HG03565 (cell line): ENCODE measurements at regions not wholly inside any gene's neighbourhood (a gene's known extent, or its start where the extent isn't known, plus 50 kb on each side); places are given as distances from the start of the nearest gene placed in this dataset.
"Not testable (repeated sequence)": the region's sequence is repeated elsewhere in the genome, so short reads cannot be mapped to it uniquely, and the experiment has no call there.

Source experiments
- ATAC-seq: cut with Tn5 transposase; IDR thresholded peaks from one replicate; pipeline ENCODE4 v1.9.1; 2021; ENCODE audit warnings: mild to moderate bottlenecking, moderate library complexity; ENCODE audit not compliant: unreplicated experiment

DNA sequence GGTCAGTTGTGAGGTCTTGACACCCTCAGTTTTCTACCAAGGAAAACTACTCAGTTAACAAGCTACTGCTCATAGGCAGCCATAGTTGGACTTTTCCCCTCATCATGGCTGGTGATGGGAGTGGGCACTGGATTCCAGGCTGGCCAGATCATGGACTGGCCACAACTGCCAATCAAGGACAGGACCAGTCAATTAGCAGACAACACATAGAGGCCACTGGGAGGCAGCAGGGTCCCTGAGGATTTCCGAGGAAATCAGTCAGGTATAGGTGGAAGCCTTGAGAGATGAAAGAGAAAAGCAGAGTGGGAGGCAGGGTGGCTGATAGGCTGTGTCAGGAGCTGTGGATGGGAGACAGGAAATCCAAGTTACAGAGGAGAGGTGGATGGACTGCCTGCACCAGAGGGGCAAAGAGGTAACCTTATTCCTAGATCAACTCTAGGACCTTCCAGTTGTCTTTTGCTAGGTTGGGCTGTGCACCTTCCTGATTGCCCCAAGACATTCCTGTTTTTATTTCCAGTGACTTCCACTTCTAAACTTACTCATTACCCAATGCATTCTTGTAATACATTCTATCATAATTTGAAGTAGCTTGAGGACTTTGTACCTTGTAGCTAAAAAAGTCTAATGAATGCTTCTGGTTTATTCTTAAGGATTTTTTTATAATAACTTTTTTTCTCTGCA, 361.8 kb downstream of the KCNRG start:
- ATAC-seq = no peak

DNA sequence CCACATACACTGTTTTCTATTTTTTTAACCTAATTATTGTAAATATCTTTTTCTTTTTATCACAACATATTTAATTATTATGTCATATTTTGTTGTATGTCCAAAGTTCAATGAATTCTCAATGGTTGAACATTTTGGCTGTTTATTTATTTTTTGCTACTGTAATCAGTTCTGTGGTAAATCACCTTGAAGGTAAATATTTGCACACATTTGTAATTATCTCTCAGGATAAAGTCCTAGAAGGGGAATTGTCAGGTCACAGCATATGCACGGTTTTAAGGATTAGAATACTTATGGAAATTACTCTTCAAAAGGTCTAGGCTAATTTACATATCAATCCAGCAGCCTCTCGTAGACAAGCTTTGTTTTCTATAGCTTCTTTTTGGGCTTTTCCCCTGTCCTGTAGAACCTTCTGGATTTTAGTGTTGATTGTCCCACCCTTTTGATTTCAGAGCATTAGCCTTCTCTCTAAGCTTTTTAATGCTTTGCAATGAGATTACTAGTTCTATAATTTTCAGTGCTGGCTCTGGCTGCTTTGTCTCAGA, 362.6 kb downstream of the KCNRG start:
- ATAC-seq = no peak

DNA sequence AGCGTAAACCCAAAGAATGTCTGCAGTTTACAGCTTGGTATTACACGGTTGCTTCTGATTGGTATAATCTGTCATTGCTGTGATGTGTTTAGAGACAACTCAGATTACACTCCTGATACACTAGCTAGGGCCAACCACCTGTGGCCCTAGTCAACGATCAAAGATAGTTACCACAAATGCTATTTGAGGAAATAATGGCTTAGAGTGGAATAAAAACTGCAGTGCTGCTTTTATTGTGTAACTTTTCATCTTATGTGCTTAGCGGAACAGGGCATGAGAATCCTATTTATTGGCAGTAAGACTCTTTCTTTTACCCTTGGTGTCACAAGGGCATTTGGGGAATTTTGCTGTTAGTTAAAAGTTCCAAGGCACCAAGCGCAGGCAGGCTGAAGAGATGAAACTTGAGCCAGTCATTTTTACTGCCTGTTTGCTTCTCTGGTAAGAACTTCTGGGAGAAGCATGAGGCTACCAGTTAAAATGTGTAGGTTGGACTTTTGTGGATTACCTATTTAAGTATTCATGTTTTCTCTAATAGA, 363.3 kb downstream of the KCNRG start:
- ATAC-seq = no peak

DNA sequence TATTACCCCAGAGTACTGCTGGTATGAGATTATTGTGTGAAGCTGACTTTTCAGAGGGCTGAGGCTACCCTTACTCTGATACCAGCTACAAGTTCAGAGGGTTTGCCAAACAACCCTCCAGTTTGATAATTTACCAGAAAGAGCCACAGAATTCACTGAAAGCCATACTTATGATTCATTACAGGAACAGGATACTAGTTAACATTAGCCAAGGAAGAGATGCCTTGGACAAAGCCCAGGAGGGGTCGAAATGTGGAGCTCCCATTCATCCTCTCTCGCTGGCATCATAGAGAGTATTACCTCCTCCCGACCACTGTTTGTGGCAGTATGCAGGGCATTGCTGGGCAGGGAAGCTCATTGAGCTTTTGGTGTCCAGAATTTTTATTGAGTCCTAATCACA, 364.3 kb downstream of the KCNRG start:
- no peak for ATAC-seq

DNA sequence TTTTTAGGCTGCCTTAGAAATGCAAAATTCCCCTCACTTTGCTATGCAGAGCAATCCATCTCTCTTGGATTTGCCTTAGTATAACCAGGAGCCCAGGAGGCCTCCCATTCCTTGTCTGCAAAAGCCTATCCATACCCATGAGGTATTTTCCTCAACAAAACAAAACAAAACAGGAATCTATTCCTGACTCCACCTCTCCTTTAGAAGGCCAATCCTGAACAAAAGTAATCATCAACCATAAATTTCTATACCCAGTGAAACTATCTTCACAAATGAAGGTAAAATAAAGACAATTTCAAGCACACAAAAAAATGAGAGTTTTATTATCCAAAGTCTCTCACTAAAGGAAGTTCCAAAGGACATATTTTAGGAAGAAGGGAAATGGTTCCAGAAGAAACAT, 365.7 kb downstream of the KCNRG start:
- ATAC-seq = no peak

DNA sequence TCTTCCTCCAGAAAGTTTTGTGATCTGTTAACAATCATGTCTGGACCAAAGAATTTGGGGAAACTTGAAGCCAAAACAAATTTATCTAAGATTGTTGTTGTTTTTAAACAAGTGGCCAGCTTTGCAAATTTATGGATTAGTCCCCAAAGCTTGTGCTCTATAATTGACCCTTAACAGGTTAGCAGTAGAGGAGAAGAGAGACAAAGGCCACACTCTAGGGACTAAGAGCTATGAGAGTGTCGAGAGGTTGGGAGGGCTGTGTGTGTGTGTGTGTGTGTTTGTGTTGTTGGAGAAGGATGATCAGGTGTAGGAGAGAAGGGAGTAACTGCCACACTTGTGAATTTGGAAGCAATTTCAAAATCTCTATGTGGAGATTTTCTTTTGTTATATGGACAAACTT, 367.3 kb downstream of the KCNRG start:
- ATAC-seq = no peak

DNA sequence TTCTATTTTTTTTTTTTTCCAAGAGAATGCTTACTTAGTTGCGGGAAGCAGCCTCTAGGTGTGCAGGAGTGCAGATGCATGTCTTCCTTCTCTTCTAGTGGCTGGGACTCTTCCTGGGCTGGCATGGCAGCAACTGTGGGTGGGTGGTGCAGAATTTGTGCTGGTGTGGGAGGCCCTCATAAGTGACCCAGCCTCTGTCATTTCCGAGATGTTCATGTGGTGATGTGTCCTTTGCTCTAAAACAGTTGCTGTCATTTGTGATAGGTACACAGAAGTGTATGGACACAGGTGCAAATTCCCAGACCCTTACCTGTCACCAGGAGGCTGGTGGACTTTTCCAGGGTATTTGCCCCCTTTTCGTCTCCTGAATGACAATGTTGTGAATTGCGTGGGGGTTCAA, 367.7 kb downstream of the KCNRG start:
- no peak for ATAC-seq

DNA sequence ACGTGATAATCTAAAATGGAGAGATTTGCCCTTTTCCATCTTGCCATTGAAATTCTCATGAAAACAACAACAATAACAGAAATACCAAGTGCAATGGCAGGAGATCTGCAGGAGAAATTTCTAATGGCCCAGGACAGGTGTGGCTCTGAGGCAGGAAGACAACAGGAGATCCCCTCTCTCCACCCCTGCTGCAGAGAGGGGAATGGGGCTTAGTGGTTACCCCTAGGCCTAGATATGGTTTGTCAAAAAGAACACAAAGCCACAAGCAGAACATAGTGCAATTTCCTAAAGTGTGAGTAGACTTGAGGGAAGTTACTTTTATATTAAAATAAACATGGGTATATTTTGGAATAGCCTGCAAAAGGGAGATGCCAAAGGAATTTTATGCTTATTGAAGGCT, 369.5 kb downstream of the KCNRG start:
- ATAC-seq = no peak

DNA sequence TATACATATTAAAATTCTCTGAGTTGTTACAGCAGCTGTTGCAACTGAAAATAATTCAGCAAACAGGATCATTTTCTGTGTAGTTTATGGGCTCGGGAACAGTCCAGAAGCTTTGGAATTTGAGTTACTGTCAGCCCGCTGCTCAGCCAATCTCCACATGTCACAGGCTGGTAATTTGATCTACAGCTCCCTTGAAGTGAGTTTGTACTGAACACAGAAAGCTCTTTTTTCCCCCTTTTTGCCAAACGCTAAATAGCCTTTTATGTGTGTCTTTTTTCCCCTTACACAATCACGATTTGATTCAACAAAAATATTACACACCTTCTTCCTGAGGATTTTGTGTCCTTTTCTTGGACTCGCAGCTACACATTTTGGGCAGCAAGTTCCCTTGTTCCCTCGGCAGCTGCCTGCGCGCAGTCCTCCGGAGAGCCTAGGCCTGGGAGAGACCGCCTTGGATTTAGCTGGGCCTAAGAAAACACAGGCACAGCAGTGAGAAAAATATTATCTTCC, 371.4 kb downstream of the KCNRG start:
- no peak for ATAC-seq

DNA sequence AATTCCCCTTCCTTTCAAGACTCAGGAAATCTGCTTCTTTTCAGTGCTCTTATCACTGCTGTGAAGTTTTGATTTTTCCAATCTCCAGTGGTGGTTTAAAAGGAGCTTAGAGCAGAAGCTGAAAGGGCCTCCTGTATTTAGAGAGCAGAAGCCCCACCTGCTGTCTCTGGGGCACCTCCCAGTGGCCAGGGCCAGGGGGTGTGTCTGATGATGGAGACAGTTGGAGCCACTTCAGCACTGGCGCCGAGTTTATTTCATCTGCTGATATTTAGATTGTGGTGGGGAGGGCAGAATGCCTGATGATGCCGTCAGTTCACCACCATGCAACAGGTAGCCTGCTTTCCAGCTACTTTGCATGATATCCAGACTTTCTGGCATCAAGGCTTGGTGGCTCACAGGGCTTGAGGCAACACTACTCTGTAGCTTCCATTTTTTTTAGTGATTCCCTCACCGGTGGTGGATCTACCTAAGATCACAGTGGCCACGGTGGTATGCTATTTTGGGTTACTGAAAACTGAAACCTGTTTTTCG, 371.9 kb downstream of the KCNRG start:
- no peak for ATAC-seq

DNA sequence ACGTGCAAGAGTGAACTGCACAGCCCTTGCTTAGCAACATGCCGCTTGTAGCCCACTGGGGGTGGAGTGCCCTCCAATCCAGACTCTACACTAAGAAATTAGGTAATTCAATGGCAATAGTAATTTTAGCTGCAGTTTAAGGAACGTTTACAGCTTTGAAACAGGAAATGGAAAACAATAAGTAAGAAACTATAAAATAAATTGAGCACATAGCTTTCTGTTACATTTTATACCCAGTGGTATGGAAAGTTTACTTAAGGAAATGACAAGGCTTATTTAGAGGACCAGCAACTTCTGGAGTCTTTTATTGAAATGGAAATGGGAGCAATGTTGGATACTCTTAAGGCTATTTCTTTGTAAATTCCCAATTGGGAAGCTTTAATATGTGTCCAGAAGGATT, 373.2 kb downstream of the KCNRG start:
- ATAC-seq = no peak

DNA sequence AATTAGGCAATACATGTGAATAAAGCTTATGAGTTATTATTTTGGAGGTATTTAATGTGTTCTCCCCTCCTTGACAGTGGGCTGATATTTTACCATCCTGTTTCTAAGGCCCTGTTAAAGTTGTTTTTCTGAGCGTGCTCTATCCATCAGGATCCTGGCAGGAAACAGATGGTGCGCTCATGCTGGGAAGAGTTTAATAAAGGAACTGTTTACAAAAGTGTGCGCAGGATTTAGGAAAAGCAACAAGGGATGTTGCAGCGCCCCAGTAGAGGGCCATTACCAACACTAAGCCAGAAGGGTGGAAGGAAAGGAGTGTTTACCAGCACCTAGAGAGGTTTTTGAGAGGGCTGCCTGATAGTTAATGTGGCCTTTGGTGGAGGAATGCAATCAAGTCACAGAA, 374.5 kb downstream of the KCNRG start:
- no peak for ATAC-seq

DNA sequence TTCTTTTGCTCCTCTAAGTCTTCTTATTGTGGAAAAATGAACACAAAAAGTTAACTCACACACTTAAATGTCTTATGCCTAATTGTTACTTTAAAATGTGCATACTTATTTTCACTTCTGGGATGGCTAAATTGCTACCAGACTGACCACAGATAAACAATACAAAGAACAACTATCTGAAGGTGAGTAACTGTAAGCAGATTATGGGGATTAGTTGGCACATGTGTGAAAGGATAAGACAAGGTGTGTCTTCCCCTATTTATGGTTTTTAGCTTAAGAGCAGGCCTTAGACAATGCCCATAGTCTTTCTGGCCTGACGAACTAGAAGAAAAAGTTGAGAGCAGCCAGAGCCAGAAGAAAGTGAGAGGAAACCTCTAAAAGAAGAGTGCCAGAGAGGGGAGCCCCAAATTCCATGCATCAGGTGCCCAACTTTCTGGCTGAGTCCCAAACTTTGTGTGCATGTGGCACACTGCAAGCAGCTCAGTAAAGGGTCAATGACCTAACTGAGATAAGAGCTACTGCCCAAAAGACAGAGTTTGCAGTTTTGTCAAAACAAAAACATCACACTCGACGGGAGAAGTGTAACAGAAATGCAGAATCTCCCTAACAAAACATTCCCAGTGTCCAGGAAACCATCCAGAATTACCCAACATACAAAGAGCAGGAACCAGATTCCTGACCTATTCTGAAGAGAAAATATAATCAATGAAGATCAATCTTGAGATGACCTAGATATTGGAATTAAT, 375.4 kb downstream of the KCNRG start:
- ATAC-seq = no peak

DNA sequence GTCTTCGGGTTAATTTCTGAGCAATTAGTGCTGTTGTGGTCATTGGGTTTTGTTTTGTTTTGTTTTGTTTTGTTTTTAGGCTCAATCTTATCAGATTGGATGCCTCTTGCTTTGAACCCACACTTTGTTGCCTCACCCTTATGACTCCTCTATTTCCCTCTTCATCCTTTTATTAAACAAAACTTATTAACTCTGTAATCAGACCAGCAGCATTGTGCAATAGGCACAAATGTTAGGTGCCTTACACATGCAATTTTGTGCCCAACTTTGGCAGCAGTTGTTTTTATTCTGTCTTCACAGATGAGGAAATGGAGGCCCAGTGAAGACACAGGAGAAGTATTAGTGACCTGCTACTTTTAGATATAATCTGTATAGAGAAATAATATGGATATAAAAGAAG, 377.7 kb downstream of the KCNRG start:
- no peak for ATAC-seq

DNA sequence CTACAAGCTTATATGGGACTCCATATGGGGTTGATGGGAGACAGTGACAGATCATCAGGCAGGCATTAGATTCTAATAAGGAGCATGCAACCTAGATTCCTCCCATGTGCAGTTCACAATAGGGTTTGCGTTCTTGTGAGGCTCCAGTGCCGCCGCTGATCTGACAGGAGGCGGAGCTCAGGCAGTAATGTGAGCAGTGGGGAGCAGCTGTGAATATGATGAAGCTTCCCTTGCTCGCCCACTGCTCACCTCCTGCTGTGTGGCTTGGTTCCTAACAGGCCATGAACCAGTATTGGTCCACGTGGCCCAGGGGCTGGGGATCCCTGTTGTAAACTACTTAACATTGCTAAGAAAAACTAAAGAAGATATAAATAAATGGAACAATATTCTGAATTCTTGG, 378.4 kb downstream of the KCNRG start:
- ATAC-seq = no peak

DNA sequence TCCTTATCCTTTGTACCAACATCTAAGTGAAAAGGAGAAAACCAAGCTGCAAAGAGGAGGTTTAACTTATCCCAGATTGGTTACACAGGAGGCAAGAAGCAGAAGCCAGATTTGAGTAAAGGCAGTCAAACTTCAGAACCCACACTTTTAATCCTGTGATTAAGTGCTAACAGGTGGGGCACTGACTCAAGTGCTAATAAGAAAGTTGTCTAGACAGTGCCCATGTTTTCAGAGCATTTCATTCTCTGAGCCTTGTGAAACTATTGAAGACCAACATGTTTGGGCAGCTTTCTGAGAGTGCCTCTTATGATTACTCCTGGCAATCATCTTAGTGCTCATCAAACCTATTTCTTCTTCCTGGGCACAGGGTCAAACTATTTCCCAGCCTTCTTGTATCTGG, 380.8 kb downstream of the KCNRG start:
- ATAC-seq = no peak

DNA sequence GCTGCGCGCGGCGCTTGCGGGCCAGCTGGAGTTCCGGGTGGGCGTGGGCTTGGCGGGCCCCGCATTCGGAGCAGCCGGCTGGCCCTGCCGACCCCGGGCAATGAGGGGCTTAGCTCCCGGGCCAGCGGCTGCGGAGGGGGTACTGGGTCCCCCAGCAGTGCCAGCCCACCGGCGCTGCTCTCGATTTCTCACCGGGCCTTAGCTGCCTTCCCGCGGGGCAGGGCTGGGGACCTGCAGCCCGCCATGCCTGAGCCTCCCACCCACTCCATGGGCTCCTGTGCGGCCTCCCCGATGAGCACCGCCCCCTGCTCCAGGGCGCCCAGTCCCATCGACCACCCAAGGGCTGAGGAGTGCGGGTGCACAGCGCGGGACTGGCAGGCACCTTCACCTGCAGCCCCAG, 381.4 kb downstream of the KCNRG start:
- not testable (repeated sequence) for ATAC-seq

DNA sequence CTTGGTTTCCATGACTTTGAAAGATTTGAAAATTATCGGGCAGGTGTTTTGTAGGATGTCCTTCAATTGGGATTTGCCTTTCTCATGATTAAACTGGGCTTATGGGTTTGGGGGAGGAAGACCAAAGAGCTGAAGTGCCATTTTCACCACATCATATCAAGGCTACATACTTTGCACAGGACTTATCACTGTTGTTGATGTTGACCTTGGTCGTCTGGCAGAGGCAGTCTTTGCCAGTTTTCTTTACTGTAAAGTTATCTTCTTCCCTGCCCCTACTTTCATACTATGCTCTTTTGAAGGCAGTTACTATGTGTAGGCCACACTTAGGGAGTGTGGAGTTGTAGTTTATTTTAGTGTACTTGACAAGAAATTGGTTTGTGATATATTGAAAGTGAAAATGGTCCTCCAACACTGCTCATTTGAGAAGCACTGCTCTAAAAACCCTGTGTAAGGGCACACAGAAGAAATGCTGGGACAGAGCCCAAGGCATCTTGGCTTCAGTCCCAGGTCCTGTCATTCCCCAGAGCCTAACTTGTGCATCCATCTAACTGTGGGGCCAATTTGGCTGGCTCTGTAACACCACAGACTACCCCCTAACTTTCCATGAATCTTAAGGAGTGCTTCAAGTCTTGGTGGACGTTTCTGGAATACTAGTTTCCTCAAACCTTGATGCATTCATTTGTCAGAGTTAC, 384.9 kb downstream of the KCNRG start:
- no peak for ATAC-seq

DNA sequence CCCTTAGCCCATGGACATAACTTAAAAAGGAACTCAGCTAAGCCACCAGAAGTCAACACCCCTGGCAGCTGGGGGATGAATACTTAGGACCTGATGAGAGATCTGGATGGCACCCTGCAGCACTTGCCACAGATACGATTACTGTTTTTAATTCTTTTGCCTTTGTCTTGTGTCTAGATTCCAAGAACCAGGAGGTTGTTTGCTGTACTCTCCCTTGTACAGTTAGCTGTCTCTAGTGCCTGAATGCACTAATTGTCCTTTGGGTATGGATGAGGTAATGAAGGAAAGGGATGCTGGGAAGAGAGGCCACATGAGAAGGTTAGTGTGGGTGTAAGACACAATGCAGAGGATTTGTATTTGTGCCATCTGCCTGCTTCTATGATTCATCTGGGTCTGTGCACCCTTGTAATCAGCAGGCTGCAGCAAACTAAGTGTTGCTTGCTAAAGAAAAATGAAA, 385.8 kb downstream of the KCNRG start:
- ATAC-seq = no peak

DNA sequence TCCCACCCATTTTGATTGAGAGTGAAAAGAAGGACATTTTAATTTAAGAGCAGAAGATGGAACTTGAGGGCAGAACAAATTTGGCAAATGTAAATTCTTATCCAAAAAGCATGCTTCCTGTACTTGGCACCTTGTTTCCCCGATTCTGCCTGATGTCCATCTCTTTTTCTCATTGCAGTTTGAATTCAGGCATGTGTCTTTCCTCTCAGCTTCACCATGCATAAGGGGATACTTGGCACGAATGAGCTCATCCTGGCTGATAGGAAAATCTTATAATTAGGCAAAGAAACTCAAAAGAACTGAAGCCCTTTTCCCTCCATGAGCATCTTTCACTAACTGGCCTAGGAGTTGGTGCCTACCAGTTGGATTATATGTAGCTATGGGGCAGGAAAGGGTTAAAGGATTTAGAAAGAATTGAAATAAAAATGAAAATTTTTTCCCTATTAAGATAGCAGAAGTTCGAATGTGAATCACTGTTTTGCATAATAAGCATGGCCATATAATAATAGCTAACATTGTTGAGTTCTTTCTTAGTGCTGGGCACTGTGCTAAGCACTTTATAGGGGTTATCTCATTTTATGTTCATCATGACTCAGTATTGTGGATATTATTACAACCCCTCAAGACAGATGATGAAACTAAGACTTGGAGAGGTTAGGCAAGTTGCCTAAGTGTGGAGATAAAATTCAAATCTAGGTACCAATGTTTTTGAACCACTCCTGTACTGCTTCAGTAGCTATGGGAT, 386.6 kb downstream of the KCNRG start:
- no peak for ATAC-seq
